ENCODE measurements at regions not wholly inside any gene's neighbourhood (a gene's known extent, or its start where the extent isn't known, plus 50 kb on each side); places are given as distances from the start of the nearest gene placed in this dataset.

- TF ChIP-seq CTCF (IDR thresholded peaks at IDR 0.05) (no peak), POLR2A (IDR thresholded peaks at IDR 0.05) (no peak)
These were observed 275.4 kb downstream of the RPS6KC1 start for GRCh38 chr1:213326281-213327016.

All from lower leg skin (tissue), 3 donors.